ENCODE measurements at regions not wholly inside any gene's neighbourhood (a gene's known extent, or its start where the extent isn't known, plus 50 kb on each side); places are given as distances from the start of the nearest gene placed in this dataset.

DNA sequence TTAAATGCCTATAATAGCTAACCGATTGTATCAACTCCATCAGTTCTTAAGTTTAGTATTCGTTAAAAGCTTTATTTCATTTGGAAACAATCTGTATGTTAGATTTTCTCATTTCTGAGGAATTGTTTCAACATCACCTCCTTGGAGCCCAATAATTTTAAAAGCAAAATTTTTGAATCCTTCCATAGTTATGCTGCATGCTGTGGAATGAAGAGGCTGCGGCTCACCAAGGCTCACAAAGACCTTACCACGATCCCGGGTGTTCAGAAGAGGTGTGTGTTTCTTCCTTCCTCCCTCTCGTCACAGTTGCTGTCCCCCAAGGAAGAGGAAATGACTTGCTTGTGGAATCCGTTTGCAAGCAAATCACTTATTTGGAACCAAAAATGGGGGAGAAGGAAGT is 143.8 kb downstream of the FGF1 start:
- H3K27me3 ChIP-seq (ENCODE audit: control insufficient read depth in 3 of 3, insufficient read depth in 3 of 3, low read length in 3 of 3) = peaks cover 0 to 2% (median 0%) of the 10 kb centered on the region in 3 donors
- H3K36me3 ChIP-seq (ENCODE audit: control insufficient read depth in 3 of 3, insufficient read depth in 2 of 3, low read depth in 1 of 3, low read length in 3 of 3) = no peaks in the 10 kb centered on the region
- peaks cover 0 to 17% (median 0%) of the 10 kb centered on the region in 3 donors for H3K4me1 ChIP-seq (ENCODE audit: control insufficient read depth in 3 of 3, insufficient read depth in 2 of 3, low read depth in 1 of 3, low read length in 2 of 3)
- peak overlapping the region in 1 of 3 donors; percentile 52 for H3K27ac ChIP-seq (ENCODE audit: low read depth in 1 of 3, low read length in 2 of 3)
- no peak overlapping the region for H3K4me3 ChIP-seq (ENCODE audit: low read depth in 1 of 3, low read length in 3 of 3)
- no peak for FAIRE-seq
- H3K9me3 ChIP-seq (ENCODE audit: control insufficient read depth in 2 of 2, insufficient read depth in 1 of 2, low read depth in 1 of 2, low read length in 1 of 2) = no peaks in the 10 kb centered on the region
- WGBS, 3 donors = 71 to 89% (median 75%) methylated on average over 7 of the region's 7 CpGs
- DNase-seq = no peak

- Histone ChIP-seq H3K4me3 (ENCODE audit: low read depth in 1 of 3, low read length in 3 of 3) (no peak overlapping the region), H3K9me3 (ENCODE audit: control insufficient read depth in 2 of 2, insufficient read depth in 1 of 2, low read depth in 1 of 2, low read length in 1 of 2) (peaks cover 0 to 4% of the 10 kb centered on the region in 2 donors), H3K36me3 (ENCODE audit: control insufficient read depth in 3 of 3, insufficient read depth in 2 of 3, low read depth in 1 of 3, low read length in 3 of 3) (no peaks in the 10 kb centered on the region), H3K27me3 (ENCODE audit: control insufficient read depth in 3 of 3, insufficient read depth in 3 of 3, low read length in 3 of 3) (peaks cover 0 to 2% (median 0%) of the 10 kb centered on the region in 3 donors), H3K4me1 (ENCODE audit: control insufficient read depth in 3 of 3, insufficient read depth in 2 of 3, low read depth in 1 of 3, low read length in 2 of 3) (peaks cover 0 to 17% (median 0%) of the 10 kb centered on the region in 3 donors), H3K27ac (ENCODE audit: low read depth in 1 of 3, low read length in 2 of 3) (peak overlapping the region in 2 of 3 donors; percentile 44 to 80)
- FAIRE-seq (no peak), DNase-seq (no peak)
- 56 to 79% (median 67%) methylated on average over 8 of the region's 8 CpGs for WGBS, 3 donors
Observed at GRCh38 chr5:142540922-142541422, 144.9 kb downstream of the FGF1 start.

DNA sequence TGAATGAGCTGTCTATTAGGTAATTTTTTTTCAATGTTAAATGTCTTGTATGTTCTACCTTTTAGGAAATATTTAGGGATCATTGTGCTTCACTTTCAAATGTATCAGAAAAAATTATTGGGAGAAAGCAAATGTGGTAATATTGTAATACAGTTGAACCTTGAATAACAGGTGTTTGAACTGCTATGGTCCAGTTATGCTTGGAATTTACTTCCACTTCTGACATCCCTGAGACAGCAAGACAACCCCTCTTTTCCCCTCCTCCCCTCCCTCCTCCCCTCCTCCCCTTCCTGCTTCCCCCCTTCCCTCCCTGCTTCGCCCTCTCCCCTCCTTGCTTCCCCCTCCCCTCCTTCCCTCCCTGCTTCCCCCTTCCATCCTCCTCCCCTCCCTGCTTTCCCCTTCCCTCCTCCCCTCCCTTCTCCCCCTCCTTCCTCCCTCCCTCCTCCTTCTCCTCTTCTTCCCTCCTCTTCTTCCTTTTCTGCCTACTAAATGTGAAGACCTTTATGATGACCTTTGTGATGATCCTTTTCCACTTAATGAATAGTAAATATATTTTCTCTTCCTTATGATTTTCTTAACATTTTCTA is 146.6 kb downstream of the FGF1 start:
- no peak overlapping the region for H3K27ac ChIP-seq (ENCODE audit: low read depth in 1 of 3, low read length in 2 of 3)
- FAIRE-seq (no peak), DNase-seq (no peak)
- peaks cover 0 to 2% (median 0%) of the 10 kb centered on the region in 3 donors for H3K27me3 ChIP-seq (ENCODE audit: control insufficient read depth in 3 of 3, insufficient read depth in 3 of 3, low read length in 3 of 3)
- H3K4me1 ChIP-seq (ENCODE audit: control insufficient read depth in 3 of 3, insufficient read depth in 2 of 3, low read depth in 1 of 3, low read length in 2 of 3) = peaks cover 0 to 3% (median 0%) of the 10 kb centered on the region in 3 donors
- H3K9me3 ChIP-seq (ENCODE audit: control insufficient read depth in 2 of 2, insufficient read depth in 1 of 2, low read depth in 1 of 2, low read length in 1 of 2) = peaks cover 0 to 13% of the 10 kb centered on the region in 2 donors
- H3K4me3 ChIP-seq (ENCODE audit: low read depth in 1 of 3, low read length in 3 of 3) = no peak overlapping the region
- no peaks in the 10 kb centered on the region for H3K36me3 ChIP-seq (ENCODE audit: control insufficient read depth in 3 of 3, insufficient read depth in 2 of 3, low read depth in 1 of 3, low read length in 3 of 3)
- 60% methylated on average over 1 of the region's 1 CpG; no CpG with 5 or more reads in 2 of the 3 donors for WGBS, 3 donors

DNA sequence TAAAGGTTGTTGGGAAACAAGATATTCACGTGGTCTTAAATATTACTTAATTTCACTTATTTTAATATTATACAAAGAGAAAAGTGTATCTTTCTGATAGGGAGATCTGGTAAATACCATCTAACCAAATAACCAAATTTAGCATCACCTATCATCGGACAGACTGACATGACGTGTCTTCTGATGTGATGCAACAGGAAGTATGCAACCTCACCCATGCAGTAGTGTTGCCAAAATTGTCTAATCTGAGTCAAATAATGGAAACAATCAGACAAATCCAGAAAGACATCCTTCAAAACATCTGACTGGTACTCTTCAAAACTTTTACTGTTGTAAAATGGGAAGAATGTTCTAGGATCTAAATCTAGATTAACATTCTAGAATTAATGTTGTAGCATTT is 148.0 kb downstream of the FGF1 start:
- WGBS, 3 donors = 64 to 74% (median 70%) methylated on average over 3 of the region's 3 CpGs
- Histone ChIP-seq H3K9me3 (ENCODE audit: control insufficient read depth in 2 of 2, insufficient read depth in 1 of 2, low read depth in 1 of 2, low read length in 1 of 2) (peaks cover 0 to 14% of the 10 kb centered on the region in 2 donors), H3K27ac (ENCODE audit: low read depth in 1 of 3, low read length in 2 of 3) (no peak overlapping the region), H3K36me3 (ENCODE audit: control insufficient read depth in 3 of 3, insufficient read depth in 2 of 3, low read depth in 1 of 3, low read length in 3 of 3) (no peaks in the 10 kb centered on the region), H3K4me3 (ENCODE audit: low read depth in 1 of 3, low read length in 3 of 3) (no peak overlapping the region), H3K4me1 (ENCODE audit: control insufficient read depth in 3 of 3, insufficient read depth in 2 of 3, low read depth in 1 of 3, low read length in 2 of 3) (no peaks in the 10 kb centered on the region), H3K27me3 (ENCODE audit: control insufficient read depth in 3 of 3, insufficient read depth in 3 of 3, low read length in 3 of 3) (peaks cover 0 to 2% (median 0%) of the 10 kb centered on the region in 3 donors)
- no peak for FAIRE-seq
- no peak for DNase-seq

DNA sequence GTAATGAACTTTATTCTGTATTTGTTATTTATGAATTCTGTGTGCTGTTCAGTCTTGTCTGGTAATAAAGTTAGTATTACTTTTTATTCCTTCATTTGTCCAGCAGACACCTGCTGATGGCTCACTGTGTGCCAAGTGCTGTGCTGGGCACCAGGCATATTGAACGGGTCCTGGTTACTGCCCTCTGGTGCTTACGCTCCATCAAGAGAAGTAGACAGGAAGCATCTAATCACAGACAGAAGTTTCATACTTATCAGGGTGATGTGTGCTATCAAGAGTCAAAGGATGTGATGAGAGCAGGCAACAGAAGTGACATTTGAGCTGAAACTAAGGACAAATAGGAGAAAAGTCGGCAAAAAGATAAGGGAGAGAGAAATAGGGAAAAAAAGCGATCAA is 153.1 kb downstream of the FGF1 start:
- FAIRE-seq (no peak), DNase-seq (no peak)
- H3K4me1 ChIP-seq (ENCODE audit: control insufficient read depth in 3 of 3, insufficient read depth in 2 of 3, low read depth in 1 of 3, low read length in 2 of 3) = peaks cover 0 to 4% (median 2%) of the 10 kb centered on the region in 3 donors
- no peak overlapping the region for H3K4me3 ChIP-seq (ENCODE audit: low read depth in 1 of 3, low read length in 3 of 3)
- WGBS, 3 donors = 77 to 87% (median 86%) methylated on average over 4 of the region's 4 CpGs
- H3K27ac ChIP-seq (ENCODE audit: low read depth in 1 of 3, low read length in 2 of 3) = peak overlapping the region in 1 of 3 donors; percentile 50
- H3K27me3 ChIP-seq (ENCODE audit: control insufficient read depth in 3 of 3, insufficient read depth in 3 of 3, low read length in 3 of 3) = no peaks in the 10 kb centered on the region
- H3K9me3 ChIP-seq (ENCODE audit: control insufficient read depth in 2 of 2, insufficient read depth in 1 of 2, low read depth in 1 of 2, low read length in 1 of 2) = peaks cover 0 to 14% of the 10 kb centered on the region in 2 donors
- no peaks in the 10 kb centered on the region for H3K36me3 ChIP-seq (ENCODE audit: control insufficient read depth in 3 of 3, insufficient read depth in 2 of 3, low read depth in 1 of 3, low read length in 3 of 3)

DNA sequence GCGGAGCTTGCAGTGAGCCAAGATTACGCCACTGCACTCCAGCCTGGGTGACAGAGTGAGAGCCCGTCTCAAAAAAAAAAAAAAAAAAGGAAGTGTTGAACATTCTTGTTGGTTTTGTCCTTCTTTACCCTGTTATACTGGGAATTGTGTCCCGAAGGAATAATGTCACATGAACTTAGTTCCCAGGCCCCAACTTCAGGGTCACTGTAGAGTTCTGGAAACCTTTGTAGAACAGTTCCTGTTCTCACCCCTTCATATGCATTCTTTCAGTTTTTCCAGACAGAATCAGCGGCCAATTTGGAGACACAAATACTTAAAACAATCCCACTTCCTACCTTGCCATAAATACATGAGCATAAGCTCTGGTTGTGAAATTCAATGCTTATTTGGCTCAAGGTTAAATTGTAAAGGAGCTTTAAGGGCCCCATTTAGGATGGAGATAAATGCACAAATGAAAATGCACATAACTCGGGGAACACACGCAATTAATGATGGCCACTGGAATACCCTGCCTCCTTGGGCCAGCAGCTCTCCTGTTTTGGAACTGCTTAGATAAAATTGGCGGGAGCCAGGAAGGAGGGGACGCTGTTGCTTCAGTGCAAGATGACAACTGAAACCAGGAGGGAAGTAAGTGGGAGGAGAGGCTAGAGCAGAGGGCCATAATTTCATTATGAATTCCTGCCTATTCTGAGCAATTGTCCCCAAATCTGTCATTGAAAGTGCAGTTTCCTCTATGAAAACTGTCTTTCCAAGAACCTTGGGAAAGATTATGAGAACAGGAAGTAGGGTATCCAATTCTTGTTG is 153.7 kb downstream of the FGF1 start:
- Histone ChIP-seq H3K4me1 (ENCODE audit: control insufficient read depth in 3 of 3, insufficient read depth in 2 of 3, low read depth in 1 of 3, low read length in 2 of 3) (peaks cover 0 to 4% (median 2%) of the 10 kb centered on the region in 3 donors), H3K4me3 (ENCODE audit: low read depth in 1 of 3, low read length in 3 of 3) (no peak overlapping the region), H3K36me3 (ENCODE audit: control insufficient read depth in 3 of 3, insufficient read depth in 2 of 3, low read depth in 1 of 3, low read length in 3 of 3) (no peaks in the 10 kb centered on the region), H3K27ac (ENCODE audit: low read depth in 1 of 3, low read length in 2 of 3) (no peak overlapping the region), H3K27me3 (ENCODE audit: control insufficient read depth in 3 of 3, insufficient read depth in 3 of 3, low read length in 3 of 3) (no peaks in the 10 kb centered on the region), H3K9me3 (ENCODE audit: control insufficient read depth in 2 of 2, insufficient read depth in 1 of 2, low read depth in 1 of 2, low read length in 1 of 2) (peaks cover 0 to 14% of the 10 kb centered on the region in 2 donors)
- 74 to 87% (median 79%) methylated on average over 9 of the region's 9 CpGs for WGBS, 3 donors
- FAIRE-seq (no peak), DNase-seq (no peak)

- DNase-seq (no peak), FAIRE-seq (no peak)
- no peaks in the 10 kb centered on the region for H3K36me3 ChIP-seq (ENCODE audit: control insufficient read depth in 3 of 3, insufficient read depth in 2 of 3, low read depth in 1 of 3, low read length in 3 of 3)
- WGBS, 3 donors = 88 to 94% (median 88%) methylated on average over 4 of the region's 4 CpGs
- H3K4me3 ChIP-seq (ENCODE audit: low read depth in 1 of 3, low read length in 3 of 3) = no peak overlapping the region
- H3K27me3 ChIP-seq (ENCODE audit: control insufficient read depth in 3 of 3, insufficient read depth in 3 of 3, low read length in 3 of 3) = no peaks in the 10 kb centered on the region
- H3K27ac ChIP-seq (ENCODE audit: low read depth in 1 of 3, low read length in 2 of 3) = no peak overlapping the region
- peaks cover 0 to 4% (median 2%) of the 10 kb centered on the region in 3 donors for H3K4me1 ChIP-seq (ENCODE audit: control insufficient read depth in 3 of 3, insufficient read depth in 2 of 3, low read depth in 1 of 3, low read length in 2 of 3)
- peaks cover 0 to 10% of the 10 kb centered on the region in 2 donors for H3K9me3 ChIP-seq (ENCODE audit: control insufficient read depth in 2 of 2, insufficient read depth in 1 of 2, low read depth in 1 of 2, low read length in 1 of 2)
Observed at GRCh38 chr5:142530904-142531303, 155.0 kb downstream of the FGF1 start.

DNA sequence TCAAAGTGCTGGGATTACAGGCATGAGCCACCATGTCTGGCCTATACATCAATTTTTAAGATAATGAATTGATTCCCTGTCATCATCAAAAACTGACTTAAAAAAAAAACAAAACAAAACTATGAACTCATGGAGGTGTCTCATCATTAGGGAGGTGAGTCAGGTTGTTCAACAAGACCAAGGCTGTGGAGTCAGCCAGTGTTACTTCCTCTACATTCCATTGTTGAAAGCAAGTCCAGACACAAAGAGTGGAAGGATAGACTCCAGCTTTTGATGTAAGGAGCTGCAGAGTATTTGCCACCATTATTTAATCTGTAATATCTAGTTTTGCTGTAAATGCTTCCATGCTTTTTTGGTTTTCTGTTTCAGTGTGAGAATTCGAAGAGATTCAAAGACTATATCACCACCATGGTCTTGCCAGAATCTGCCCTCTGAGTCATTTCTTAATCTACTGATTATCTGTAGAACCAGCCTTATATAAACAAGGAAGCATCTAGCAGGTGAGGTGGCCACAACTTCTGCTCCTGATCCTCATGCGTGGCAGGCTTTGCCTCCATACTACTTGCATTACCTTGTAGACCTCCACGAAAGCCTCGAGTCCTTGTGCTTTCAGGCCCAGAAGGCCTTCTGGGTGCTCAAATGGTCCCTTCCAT is 156.1 kb downstream of the FGF1 start:
- Histone ChIP-seq H3K9me3 (ENCODE audit: control insufficient read depth in 2 of 2, insufficient read depth in 1 of 2, low read depth in 1 of 2, low read length in 1 of 2) (peaks cover 0 to 5% of the 10 kb centered on the region in 2 donors), H3K27me3 (ENCODE audit: control insufficient read depth in 3 of 3, insufficient read depth in 3 of 3, low read length in 3 of 3) (no peaks in the 10 kb centered on the region), H3K36me3 (ENCODE audit: control insufficient read depth in 3 of 3, insufficient read depth in 2 of 3, low read depth in 1 of 3, low read length in 3 of 3) (no peaks in the 10 kb centered on the region), H3K4me3 (ENCODE audit: low read depth in 1 of 3, low read length in 3 of 3) (no peak overlapping the region), H3K27ac (ENCODE audit: low read depth in 1 of 3, low read length in 2 of 3) (no peak overlapping the region), H3K4me1 (ENCODE audit: control insufficient read depth in 3 of 3, insufficient read depth in 2 of 3, low read depth in 1 of 3, low read length in 2 of 3) (peaks cover 0 to 4% (median 2%) of the 10 kb centered on the region in 3 donors)
- peak in 1 of 2 donors; percentile 59 for DNase-seq
- WGBS, 3 donors = 52 to 77% (median 59%) methylated on average over 4 of the region's 4 CpGs
- FAIRE-seq = no peak
